Activated CD8-positive, alpha-beta T cell treated with anti-CD3 and anti-CD28 coated beads, Interleukin-2, amount 10 ng/mL, durations not matched to agents 7 days and 5 days (primary cell): ENCODE measurements at regions not wholly inside any gene's neighbourhood (a gene's known extent, or its start where the extent isn't known, plus 50 kb on each side); places are given as distances from the start of the nearest gene placed in this dataset.

Experiments used
- ATAC-seq: fragments of 150-1000 bp; cut with Tn5 transposase; one replicate; pipeline ENCODE4 v1.10.0; 2021; ENCODE audit warnings: moderate library complexity
- CTCF ChIA-PET: fragments of 350-600 bp; sonication (Branson Sonifier 250); formaldehyde crosslinking; loops from one replicate; lab custom pipeline; 2021; ENCODE audit warnings: antibody characterized with exemption; lab: Charles Lee
- POLR2A ChIA-PET: fragments of 350-600 bp; sonication (Branson Sonifier 250); formaldehyde crosslinking; loops from one replicate; lab custom pipeline; 2021; ENCODE audit warnings: antibody characterized with exemption; lab: Charles Lee
- DNase-seq: peaks from one replicate; pipeline ENCODE4 v3.0.0-alpha.2; 2020
- H3K27ac Mint-ChIP-seq: one replicate; pipeline ENCODE4 v1.8.0; 2021; ENCODE audit warnings: mild to moderate bottlenecking, mixed read lengths
- H3K27me3 Mint-ChIP-seq: one replicate; pipeline ENCODE4 v1.8.0; 2021; ENCODE audit warnings: low read depth, mixed read lengths
- H3K36me3 Mint-ChIP-seq: one replicate; pipeline ENCODE4 v1.8.0; 2021; ENCODE audit warnings: low read depth, mixed read lengths
- H3K4me1 Mint-ChIP-seq: one replicate; pipeline ENCODE4 v1.8.0; 2021; ENCODE audit warnings: low read depth, mixed read lengths
- H3K4me3 Mint-ChIP-seq: one replicate; pipeline ENCODE4 v1.8.0; 2021; ENCODE audit warnings: mild to moderate bottlenecking, mixed read lengths
- H3K9me3 Mint-ChIP-seq: one replicate; pipeline ENCODE4 v1.8.0; 2022; ENCODE audit warnings: mixed read lengths; ENCODE audit not compliant: insufficient read depth

GRCh38 chr2:150585221-150585971 is 97.9 kb upstream of the RND3 start:
- DNase-seq (no peak), ATAC-seq (no peak)
- Mint-ChIP-seq H3K4me1 (no peaks in the 10 kb centered on the region), H3K36me3 (no peaks in the 10 kb centered on the region), H3K27ac (no peak overlapping the region), H3K4me3 (no peak overlapping the region), H3K9me3 (no peaks in the 10 kb centered on the region), H3K27me3 (no peaks in the 10 kb centered on the region)
- CTCF ChIA-PET, result no interaction called here
- POLR2A ChIA-PET, result no interaction called here

GRCh38 chr2:150584081-150584480 is 96.6 kb upstream of the RND3 start:
- Mint-ChIP-seq H3K4me3 (no peak overlapping the region), H3K27me3 (no peaks in the 10 kb centered on the region), H3K27ac (no peak overlapping the region), H3K4me1 (no peaks in the 10 kb centered on the region), H3K9me3 (no peaks in the 10 kb centered on the region), H3K36me3 (no peaks in the 10 kb centered on the region)
- ChIA-PET CTCF (no interaction called here), POLR2A (no interaction called here)
- no peak for ATAC-seq
- DNase-seq, result no peak

GRCh38 chr2:150581717-150582472 is 94.4 kb upstream of the RND3 start:
- Mint-ChIP-seq H3K36me3 (no peaks in the 10 kb centered on the region), H3K4me3 (no peak overlapping the region), H3K9me3 (no peaks in the 10 kb centered on the region), H3K27ac (no peak overlapping the region), H3K4me1 (no peaks in the 10 kb centered on the region), H3K27me3 (no peaks in the 10 kb centered on the region)
- DNase-seq, result no peak
- POLR2A ChIA-PET, result no interaction called here
- no peak for ATAC-seq
- CTCF ChIA-PET, result no interaction called here

GRCh38 chr2:150578481-150578880 is 91.0 kb upstream of the RND3 start:
- no peak for ATAC-seq
- Mint-ChIP-seq H3K27me3 (no peaks in the 10 kb centered on the region), H3K9me3 (no peaks in the 10 kb centered on the region), H3K4me1 (no peaks in the 10 kb centered on the region), H3K27ac (no peak overlapping the region), H3K4me3 (no peak overlapping the region), H3K36me3 (no peaks in the 10 kb centered on the region)
- POLR2A ChIA-PET, result no interaction called here
- CTCF ChIA-PET, result no interaction called here
- DNase-seq, result no peak

GRCh38 chr2:150575861-150576260 is 88.4 kb upstream of the RND3 start:
- ATAC-seq (no peak), DNase-seq (no peak)
- H3K4me1 Mint-ChIP-seq, result no peaks in the 10 kb centered on the region
- no peaks in the 10 kb centered on the region for H3K27me3 Mint-ChIP-seq
- ChIA-PET CTCF (no interaction called here), POLR2A (no interaction called here)
- no peaks in the 10 kb centered on the region for H3K36me3 Mint-ChIP-seq
- H3K9me3 Mint-ChIP-seq, result no peaks in the 10 kb centered on the region
- H3K27ac Mint-ChIP-seq, result no peak overlapping the region
- H3K4me3 Mint-ChIP-seq, result no peak overlapping the region

- H3K4me3 Mint-ChIP-seq, result no peak overlapping the region
- ATAC-seq, result no peak
- H3K4me1 Mint-ChIP-seq, result no peaks in the 10 kb centered on the region
- CTCF ChIA-PET, result no interaction called here
- H3K9me3 Mint-ChIP-seq, result no peaks in the 10 kb centered on the region
- POLR2A ChIA-PET, result no interaction called here
- H3K27ac Mint-ChIP-seq, result no peak overlapping the region
- no peaks in the 10 kb centered on the region for H3K27me3 Mint-ChIP-seq
- DNase-seq, result no peak
- no peaks in the 10 kb centered on the region for H3K36me3 Mint-ChIP-seq
These were observed 85.5 kb upstream of the RND3 start for GRCh38 chr2:150572961-150573395.

DNA sequence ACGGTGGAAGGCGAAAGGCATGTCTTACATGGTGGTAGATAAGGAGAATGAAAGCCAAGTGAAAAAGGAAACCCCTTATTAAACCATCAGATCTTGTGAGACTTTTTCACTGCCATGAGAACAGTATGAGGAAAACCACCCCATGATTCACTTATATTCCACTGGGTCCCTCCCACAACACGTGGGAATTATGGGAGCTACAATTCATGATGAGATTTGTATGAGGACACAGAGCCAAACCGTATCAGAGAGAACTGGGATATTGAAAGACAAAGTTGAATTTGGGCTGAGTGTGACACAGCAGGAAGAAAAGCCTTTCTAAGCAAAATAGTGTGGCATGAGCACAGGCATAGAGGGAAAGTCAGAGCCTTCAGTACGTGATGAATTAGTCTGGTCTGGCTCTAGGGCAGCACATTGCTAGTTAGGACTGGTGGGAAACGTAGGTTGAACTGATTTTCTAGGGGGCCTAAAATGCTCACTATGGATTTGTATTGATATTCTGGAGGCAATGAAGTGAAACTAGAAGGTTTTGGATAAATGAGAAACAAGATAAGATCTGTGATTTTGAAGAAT is 84.8 kb upstream of the RND3 start:
- Mint-ChIP-seq H3K4me3 (no peak overlapping the region), H3K4me1 (no peaks in the 10 kb centered on the region), H3K27ac (no peak overlapping the region), H3K27me3 (no peaks in the 10 kb centered on the region), H3K36me3 (no peaks in the 10 kb centered on the region), H3K9me3 (no peaks in the 10 kb centered on the region)
- ATAC-seq (no peak), DNase-seq (no peak)
- POLR2A ChIA-PET, result no interaction called here
- CTCF ChIA-PET, result no interaction called here

DNA sequence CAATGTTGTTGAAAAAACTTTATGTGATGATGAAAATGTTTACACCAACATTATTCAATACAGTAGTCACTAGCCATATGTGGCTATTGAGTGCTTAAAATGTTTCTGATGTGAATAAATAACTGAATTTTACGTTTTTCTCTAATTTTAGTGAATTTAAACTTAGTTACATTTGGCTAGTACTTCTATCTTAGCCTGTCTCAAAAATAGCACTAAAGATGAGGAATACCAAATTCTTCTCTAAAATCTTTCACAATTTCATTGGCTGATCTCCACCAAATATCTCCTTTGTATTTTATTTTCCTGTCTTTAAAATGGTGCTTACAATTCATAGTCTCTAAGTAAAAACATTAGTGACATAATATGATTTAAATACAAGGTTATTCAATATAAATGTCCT is 83.7 kb upstream of the RND3 start:
- H3K9me3 Mint-ChIP-seq, result no peaks in the 10 kb centered on the region
- no peaks in the 10 kb centered on the region for H3K4me1 Mint-ChIP-seq
- H3K27ac Mint-ChIP-seq, result no peak overlapping the region
- H3K4me3 Mint-ChIP-seq, result no peak overlapping the region
- no peak for ATAC-seq
- no peak for DNase-seq
- ChIA-PET CTCF (no interaction called here), POLR2A (no interaction called here)
- H3K27me3 Mint-ChIP-seq, result no peaks in the 10 kb centered on the region
- no peaks in the 10 kb centered on the region for H3K36me3 Mint-ChIP-seq

GRCh38 chr2:150570712-150571111 is 83.2 kb upstream of the RND3 start:
- POLR2A ChIA-PET, result no interaction called here
- H3K36me3 Mint-ChIP-seq, result no peaks in the 10 kb centered on the region
- no peaks in the 10 kb centered on the region for H3K9me3 Mint-ChIP-seq
- CTCF ChIA-PET, result no interaction called here
- no peaks in the 10 kb centered on the region for H3K4me1 Mint-ChIP-seq
- no peak overlapping the region for H3K4me3 Mint-ChIP-seq
- H3K27ac Mint-ChIP-seq, result no peak overlapping the region
- H3K27me3 Mint-ChIP-seq, result no peaks in the 10 kb centered on the region
- ATAC-seq (no peak), DNase-seq (no peak)

- Mint-ChIP-seq H3K9me3 (no peaks in the 10 kb centered on the region), H3K4me3 (no peak overlapping the region), H3K4me1 (no peaks in the 10 kb centered on the region), H3K27ac (no peak overlapping the region), H3K27me3 (no peaks in the 10 kb centered on the region), H3K36me3 (no peaks in the 10 kb centered on the region)
- ChIA-PET CTCF (no interaction called here), POLR2A (no interaction called here)
- DNase-seq, result no peak
- no peak for ATAC-seq
These were observed 82.3 kb upstream of the RND3 start for GRCh38 chr2:150569761-150570160.

DNA sequence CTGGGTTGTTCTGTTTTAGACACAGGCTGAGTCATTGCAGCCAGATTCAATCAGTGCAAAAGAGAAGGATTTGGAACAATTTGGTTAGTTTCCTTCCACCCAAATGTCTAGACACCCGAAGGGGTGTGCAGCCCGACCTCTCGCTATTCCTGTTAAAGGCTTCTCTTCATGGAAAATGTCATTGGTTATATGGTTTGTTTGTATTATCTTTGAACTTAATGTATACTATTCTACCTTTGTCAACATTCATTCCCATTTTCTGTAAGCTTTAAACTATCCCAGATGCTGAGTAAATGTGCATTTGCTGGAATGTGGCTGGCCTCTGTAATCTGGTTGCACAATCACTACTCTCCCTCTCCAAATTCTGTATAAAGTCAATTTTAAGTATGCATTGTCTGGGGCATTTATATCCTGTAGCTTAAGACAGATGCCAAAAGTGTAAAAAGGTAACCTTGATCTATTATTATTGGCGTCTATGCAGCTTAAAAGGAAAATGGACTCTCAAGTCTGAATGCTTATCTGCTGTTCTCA is 80.4 kb upstream of the RND3 start:
- ChIA-PET CTCF (no interaction called here), POLR2A (no interaction called here)
- H3K9me3 Mint-ChIP-seq, result no peaks in the 10 kb centered on the region
- no peaks in the 10 kb centered on the region for H3K27me3 Mint-ChIP-seq
- no peak overlapping the region for H3K27ac Mint-ChIP-seq
- H3K4me1 Mint-ChIP-seq, result no peaks in the 10 kb centered on the region
- ATAC-seq (no peak), DNase-seq (no peak)
- H3K36me3 Mint-ChIP-seq, result no peaks in the 10 kb centered on the region
- H3K4me3 Mint-ChIP-seq, result no peak overlapping the region

DNA sequence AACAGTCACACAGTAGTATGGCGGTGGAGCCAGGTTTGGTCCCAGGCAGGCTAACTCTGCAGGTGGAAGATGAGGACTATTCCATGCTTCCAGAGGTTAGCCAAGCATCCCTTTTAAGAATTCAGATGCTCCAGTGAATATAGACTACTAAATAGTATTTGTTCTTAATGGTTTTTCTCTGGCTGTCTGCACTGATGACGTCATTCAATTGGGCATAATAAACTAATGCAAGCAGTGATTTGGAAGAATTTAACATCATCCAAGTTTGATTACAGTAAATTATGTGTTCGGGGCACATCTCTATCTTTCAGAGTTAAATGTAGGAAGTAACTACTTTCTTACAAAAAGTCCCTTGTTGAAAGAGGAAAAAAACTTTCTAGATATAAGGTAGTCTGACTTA is 78.8 kb upstream of the RND3 start:
- Mint-ChIP-seq H3K4me3 (no peak overlapping the region), H3K36me3 (no peaks in the 10 kb centered on the region), H3K4me1 (no peaks in the 10 kb centered on the region), H3K27ac (no peak overlapping the region), H3K9me3 (no peaks in the 10 kb centered on the region), H3K27me3 (no peaks in the 10 kb centered on the region)
- ATAC-seq, result no peak
- ChIA-PET POLR2A (no interaction called here), CTCF (no interaction called here)
- DNase-seq, result no peak
